ENCODE measurements at regions not wholly inside any gene's neighbourhood (a gene's known extent, or its start where the extent isn't known, plus 50 kb on each side); places are given as distances from the start of the nearest gene placed in this dataset.
"Not testable (repeated sequence)": the region's sequence is repeated elsewhere in the genome, so short reads cannot be mapped to it uniquely, and the experiment has no call there.

- Histone ChIP-seq H3K9me3 (no peaks in the 10 kb centered on the region), H2AFZ (ENCODE audit: low read depth) (no peak overlapping the region), H3K27me3 (ENCODE audit: insufficient read depth) (no peaks in the 10 kb centered on the region), H3K36me3 (replicated peaks in 1 of 2; ENCODE audit: control insufficient read depth in 1 of 2, insufficient read depth in 2 of 2, low read length in 1 of 2) (no peaks in the 10 kb centered on the region), H3K4me2 (no peak overlapping the region), H3K27ac (ENCODE audit: low read depth in 2 of 2, low read length in 1 of 2) (no peak overlapping the region), H3K9ac (no peak overlapping the region), H3K9me2 (no peaks in the 10 kb centered on the region), H3K79me2 (ENCODE audit: insufficient read depth) (no peaks in the 10 kb centered on the region), H3K4me3 (ENCODE audit: low read depth in 2 of 2, low read length in 1 of 2) (no peak overlapping the region), H4K20me1 (ENCODE audit: insufficient read depth) (no peaks in the 10 kb centered on the region), H3F3A (replicated peaks; ENCODE audit: insufficient read depth) (no peaks in the 10 kb centered on the region), H3K4me1 (ENCODE audit: control insufficient read depth in 1 of 2, insufficient read depth in 2 of 2, low read depth in 1 of 2, low read length in 1 of 2) (peaks cover 0 to 11% of the 10 kb centered on the region in 2 experiments; a peak in 2 of 4 replicates)
- ChIA-PET CTCF (interaction anchor here (0.7 kb wide), 1 partner anchor 233 kb away, joined by 3 read pairs; no protein-coding TSS in a partner anchor), POLR2A (no interaction called here)
- no peak for DNase-seq
- WGBS (ENCODE audit: low lambda C conversion rate) = 94% methylated on average over 1 of the region's 1 CpG
- TF ChIP-seq GATA2 (CRISPR knock-in tag; IDR thresholded peaks at IDR 0.05) = no peak
- TF ChIP-seq, protein P1, sequence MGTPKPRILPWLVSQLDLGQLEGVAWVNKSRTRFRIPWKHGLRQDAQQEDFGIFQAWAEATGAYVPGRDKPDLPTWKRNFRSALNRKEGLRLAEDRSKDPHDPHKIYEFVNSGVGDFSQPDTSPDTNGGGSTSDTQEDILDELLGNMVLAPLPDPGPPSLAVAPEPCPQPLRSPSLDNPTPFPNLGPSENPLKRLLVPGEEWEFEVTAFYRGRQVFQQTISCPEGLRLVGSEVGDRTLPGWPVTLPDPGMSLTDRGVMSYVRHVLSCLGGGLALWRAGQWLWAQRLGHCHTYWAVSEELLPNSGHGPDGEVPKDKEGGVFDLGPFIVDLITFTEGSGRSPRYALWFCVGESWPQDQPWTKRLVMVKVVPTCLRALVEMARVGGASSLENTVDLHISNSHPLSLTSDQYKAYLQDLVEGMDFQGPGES (IDR thresholded peaks at IDR 0.05; ENCODE audit: low read depth, low read length) = no peak
- no peak for TF ChIP-seq RXRA (IDR thresholded peaks at IDR 0.05; ENCODE audit: borderline replicate concordance, low read depth)
- no peak for TF ChIP-seq SMC3 (IDR thresholded peaks at IDR 0.05; ENCODE audit: low read depth, low read length)
Measured at GRCh38 chr2:150060341-150060740, 427.1 kb downstream of the RND3 start.

DNA sequence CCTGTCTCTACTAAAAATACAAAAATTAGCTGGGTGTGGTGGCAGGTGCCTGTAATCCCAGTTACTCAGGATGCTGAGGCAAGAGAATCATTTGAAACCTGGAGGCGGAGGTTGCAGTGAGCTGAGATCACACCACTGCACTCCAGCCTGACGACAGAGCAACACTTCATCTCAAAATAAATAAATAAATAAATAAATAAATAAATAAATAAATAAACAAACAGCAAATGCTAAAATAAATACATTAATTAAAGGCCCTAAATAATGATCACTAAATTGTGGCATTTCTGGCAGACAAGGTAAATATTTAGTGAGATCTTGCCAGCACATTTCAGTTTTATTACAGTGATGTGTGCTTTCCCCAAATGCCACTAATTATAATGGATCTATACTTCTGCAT is 427.8 kb downstream of the RND3 start:
- H3K4me3 ChIP-seq (ENCODE audit: low read depth in 2 of 2, low read length in 1 of 2); H2AFZ ChIP-seq (ENCODE audit: low read depth); H3K27me3 ChIP-seq (ENCODE audit: insufficient read depth); H3K79me2 ChIP-seq (ENCODE audit: insufficient read depth); CTCF ChIA-PET; H3K4me2 ChIP-seq; H3K9me2 ChIP-seq; H3K9ac ChIP-seq; H3F3A ChIP-seq (replicated peaks; ENCODE audit: insufficient read depth); DNase-seq; H3K36me3 ChIP-seq (replicated peaks in 1 of 2; ENCODE audit: control insufficient read depth in 1 of 2, insufficient read depth in 2 of 2, low read length in 1 of 2); H4K20me1 ChIP-seq (ENCODE audit: insufficient read depth); H3K9me3 ChIP-seq; H3K27ac ChIP-seq (ENCODE audit: low read depth in 2 of 2, low read length in 1 of 2); POLR2A ChIA-PET: not testable (repeated sequence)
- WGBS (ENCODE audit: low lambda C conversion rate) = 90% methylated on average over 2 of the region's 2 CpGs
- H3K4me1 ChIP-seq (ENCODE audit: control insufficient read depth in 1 of 2, insufficient read depth in 2 of 2, low read depth in 1 of 2, low read length in 1 of 2) = peaks cover 0 to 11% of the 10 kb centered on the region in 2 experiments; a peak in 2 of 4 replicates

GRCh38 chr2:150052457-150052856 is 435.0 kb downstream of the RND3 start:
- H3K27me3 ChIP-seq (ENCODE audit: insufficient read depth) = no peaks in the 10 kb centered on the region
- no peak overlapping the region for H2AFZ ChIP-seq (ENCODE audit: low read depth)
- no peaks in the 10 kb centered on the region for H3K9me2 ChIP-seq
- ChIA-PET CTCF (no interaction called here), POLR2A (no interaction called here)
- no peaks in the 10 kb centered on the region for H3K9me3 ChIP-seq
- no peaks in the 10 kb centered on the region for H3K79me2 ChIP-seq (ENCODE audit: insufficient read depth)
- WGBS (ENCODE audit: low lambda C conversion rate) = 87% methylated on average over 3 of the region's 3 CpGs
- H3K27ac ChIP-seq (ENCODE audit: low read depth in 2 of 2, low read length in 1 of 2) = no peak overlapping the region
- DNase-seq = no peak
- H3F3A ChIP-seq (replicated peaks; ENCODE audit: insufficient read depth) = no peaks in the 10 kb centered on the region
- no peak overlapping the region for H3K4me2 ChIP-seq
- no peak for TF ChIP-seq GABPA (IDR thresholded peaks at IDR 0.05; ENCODE audit: low read depth)
- no peak for TF ChIP-seq REST (IDR thresholded peaks at IDR 0.05; ENCODE audit: low read depth, low read length)
- TF ChIP-seq SIN3A (IDR thresholded peaks at IDR 0.05; ENCODE audit: borderline replicate concordance, low read depth, low read length) = no peak
- TF ChIP-seq RAD21 (IDR thresholded peaks at IDR 0.05; ENCODE audit: low read length) = no peak
- no peak for TF ChIP-seq MAX (IDR thresholded peaks at IDR 0.05; ENCODE audit: low read depth)
- H3K36me3 ChIP-seq (replicated peaks in 1 of 2; ENCODE audit: control insufficient read depth in 1 of 2, insufficient read depth in 2 of 2, low read length in 1 of 2) = no peaks in the 10 kb centered on the region
- no peak overlapping the region for H3K9ac ChIP-seq
- no peaks in the 10 kb centered on the region for H3K4me1 ChIP-seq (ENCODE audit: control insufficient read depth in 1 of 2, insufficient read depth in 2 of 2, low read depth in 1 of 2, low read length in 1 of 2)
- H4K20me1 ChIP-seq (ENCODE audit: insufficient read depth) = no peaks in the 10 kb centered on the region
- no peak overlapping the region for H3K4me3 ChIP-seq (ENCODE audit: low read depth in 2 of 2, low read length in 1 of 2)
